ENCODE measurements at regions not wholly inside any gene's neighbourhood (a gene's known extent, or its start where the extent isn't known, plus 50 kb on each side); places are given as distances from the start of the nearest gene placed in this dataset.
"Not testable (repeated sequence)": the region's sequence is repeated elsewhere in the genome, so short reads cannot be mapped to it uniquely, and the experiment has no call there.

DNA sequence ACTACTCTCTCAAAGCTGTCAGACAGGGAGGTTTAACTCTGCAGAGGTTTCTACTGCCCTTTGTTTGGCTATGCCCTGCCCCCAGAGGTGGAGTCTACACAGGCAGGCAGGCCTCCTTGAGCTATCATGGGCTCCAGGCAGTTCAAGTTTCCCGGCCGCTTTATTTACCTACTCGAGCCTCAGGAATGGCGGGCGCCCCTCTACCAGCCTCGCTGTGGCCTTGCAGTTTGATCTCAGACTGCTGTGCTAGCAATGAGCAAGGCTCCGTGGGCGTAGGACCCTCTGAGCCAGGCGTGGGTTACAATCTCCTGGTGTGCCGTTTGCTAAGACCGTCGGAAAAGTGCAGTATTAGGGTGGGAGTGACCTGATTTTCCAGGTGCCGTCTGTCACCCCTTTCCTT lies 124.3 kb downstream of the PTCHD1 start:
- not testable (repeated sequence) for DNase-seq (ENCODE audit: low read depth); H3K27me3 ChIP-seq (replicated peaks; ENCODE audit: control insufficient read depth, insufficient read depth, low read length); H3K9ac ChIP-seq (ENCODE audit: low read length); H3K36me3 ChIP-seq (ENCODE audit: control insufficient read depth, insufficient read depth, low read length, severe bottlenecking); H3K4me1 ChIP-seq (ENCODE audit: control insufficient read depth, insufficient read depth, low read length); H3K4me3 ChIP-seq (ENCODE audit: low read length)
- peaks cover 27% of the 10 kb centered on the region for H3K9me3 ChIP-seq (ENCODE audit: control insufficient read depth, low read length)

DNA sequence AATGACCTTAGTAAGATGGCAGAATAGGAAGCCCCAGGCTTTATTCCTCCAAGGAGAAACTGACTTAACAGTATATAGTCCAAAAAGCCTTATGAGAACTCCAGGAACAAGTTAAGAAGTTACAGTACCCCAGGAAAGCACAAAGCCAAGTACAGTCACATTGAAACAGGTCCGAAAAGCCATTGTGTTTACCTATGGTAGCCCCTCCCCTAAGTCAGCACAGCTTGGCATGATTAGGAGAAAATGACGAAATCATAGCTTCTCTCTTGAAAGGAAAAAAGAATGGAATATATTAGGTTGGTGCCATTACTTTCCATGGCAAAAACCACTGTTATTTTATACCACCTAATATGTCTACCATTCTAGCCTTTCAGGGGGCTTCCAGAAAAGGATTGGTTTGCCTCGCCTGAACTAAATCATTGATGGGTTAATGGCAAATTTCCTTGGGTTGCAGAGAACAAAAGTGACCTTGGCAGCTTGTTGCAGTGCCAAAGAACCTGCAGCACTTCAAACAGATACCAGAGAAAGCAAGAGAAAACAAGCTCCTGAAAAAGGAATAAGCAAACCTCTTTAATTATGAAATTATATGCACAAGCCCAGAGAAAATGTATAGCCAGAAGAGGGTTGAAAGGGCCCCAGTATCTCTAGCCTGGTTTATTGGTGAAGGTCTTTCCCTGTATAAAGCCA lies 130.6 kb downstream of the PTCHD1 start:
- Histone ChIP-seq H3K9me3 (ENCODE audit: control insufficient read depth, low read length) (peaks cover 56% of the 10 kb centered on the region), H3K9ac (ENCODE audit: low read length) (no peak overlapping the region), H3K4me3 (ENCODE audit: low read length) (no peak overlapping the region), H3K36me3 (ENCODE audit: control insufficient read depth, insufficient read depth, low read length, severe bottlenecking) (no peaks in the 10 kb centered on the region), H3K27me3 (replicated peaks; ENCODE audit: control insufficient read depth, insufficient read depth, low read length) (no peaks in the 10 kb centered on the region), H3K4me1 (ENCODE audit: control insufficient read depth, insufficient read depth, low read length) (no peaks in the 10 kb centered on the region)
- no peak for DNase-seq (ENCODE audit: low read depth)

DNA sequence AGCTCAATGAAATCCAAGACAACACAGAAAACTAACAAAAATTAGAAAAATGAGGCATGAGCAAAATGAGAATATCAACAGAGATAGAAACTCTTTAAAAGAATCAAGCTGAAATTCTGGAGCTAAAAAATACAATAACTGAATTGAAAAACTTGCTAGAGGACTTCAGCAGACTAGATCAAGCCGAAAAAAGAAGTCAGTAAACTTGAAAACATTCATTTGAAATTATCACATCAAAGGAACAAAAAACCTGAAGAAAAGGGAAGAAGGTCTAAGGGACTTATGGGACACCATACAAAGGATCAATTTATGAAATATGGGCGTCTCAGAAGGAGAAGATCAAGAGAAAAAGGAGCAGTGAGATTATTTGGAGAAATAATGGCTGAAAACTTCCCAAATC lies 131.3 kb downstream of the PTCHD1 start:
- H3K4me1 ChIP-seq (ENCODE audit: control insufficient read depth, insufficient read depth, low read length) = no peaks in the 10 kb centered on the region
- no peaks in the 10 kb centered on the region for H3K27me3 ChIP-seq (replicated peaks; ENCODE audit: control insufficient read depth, insufficient read depth, low read length)
- H3K9ac ChIP-seq (ENCODE audit: low read length) = no peak overlapping the region
- no peak overlapping the region for H3K4me3 ChIP-seq (ENCODE audit: low read length)
- H3K36me3 ChIP-seq (ENCODE audit: control insufficient read depth, insufficient read depth, low read length, severe bottlenecking) = no peaks in the 10 kb centered on the region
- no peak for DNase-seq (ENCODE audit: low read depth)
- peaks cover 55% of the 10 kb centered on the region for H3K9me3 ChIP-seq (ENCODE audit: control insufficient read depth, low read length)

DNA sequence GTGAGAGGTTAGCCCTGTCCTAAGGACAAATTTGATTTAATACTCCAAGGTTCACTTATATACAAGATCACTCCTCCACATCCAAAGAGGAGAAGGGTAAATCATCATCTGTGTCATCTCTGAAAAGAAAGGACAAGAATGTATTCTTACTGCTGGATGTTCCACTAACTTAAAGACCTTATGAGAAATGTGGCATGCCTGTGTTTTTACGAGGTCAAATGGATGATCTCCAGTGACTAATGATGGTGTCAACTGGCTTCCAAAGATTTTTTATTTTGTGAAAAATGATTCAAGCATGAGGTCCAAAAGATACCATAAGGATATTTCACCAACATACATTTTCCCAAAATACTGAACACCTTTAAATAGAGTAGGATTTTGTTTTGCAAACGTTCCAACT lies 143.4 kb downstream of the PTCHD1 start:
- no peaks in the 10 kb centered on the region for H3K36me3 ChIP-seq (ENCODE audit: control insufficient read depth, insufficient read depth, low read length, severe bottlenecking)
- DNase-seq (ENCODE audit: low read depth) = no peak

DNA sequence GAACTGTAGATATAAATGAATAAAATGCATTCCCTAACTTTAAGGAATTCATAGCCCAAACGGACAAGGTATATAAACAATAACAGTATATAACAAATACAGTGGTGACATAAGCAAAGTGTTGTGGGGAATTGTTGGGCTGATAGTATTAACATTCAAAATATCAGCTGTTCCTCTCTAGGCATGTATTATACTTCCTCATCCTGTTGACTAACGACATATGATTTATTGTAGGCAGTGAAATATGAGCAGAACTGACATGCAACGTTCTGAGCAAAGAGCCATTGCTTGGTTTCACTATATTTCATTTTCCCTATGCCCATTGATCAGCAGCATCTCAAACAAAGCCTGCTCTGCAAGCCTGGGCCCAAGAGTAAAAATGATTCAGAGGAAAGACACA lies 143.9 kb downstream of the PTCHD1 start:
- Histone ChIP-seq H3K27me3 (replicated peaks; ENCODE audit: control insufficient read depth, insufficient read depth, low read length) (no peaks in the 10 kb centered on the region), H3K36me3 (ENCODE audit: control insufficient read depth, insufficient read depth, low read length, severe bottlenecking) (no peaks in the 10 kb centered on the region), H3K9ac (ENCODE audit: low read length) (no peak overlapping the region), H3K4me3 (ENCODE audit: low read length) (no peak overlapping the region), H3K9me3 (ENCODE audit: control insufficient read depth, low read length) (peaks cover 4% of the 10 kb centered on the region), H3K4me1 (ENCODE audit: control insufficient read depth, insufficient read depth, low read length) (no peaks in the 10 kb centered on the region)
- no peak for DNase-seq (ENCODE audit: low read depth)

More for the DNA sequence above, 143.4 kb downstream of the PTCHD1 start:
- no peak overlapping the region for H3K4me3 ChIP-seq (ENCODE audit: low read length)
- no peaks in the 10 kb centered on the region for H3K4me1 ChIP-seq (ENCODE audit: control insufficient read depth, insufficient read depth, low read length)
- no peaks in the 10 kb centered on the region for H3K27me3 ChIP-seq (replicated peaks; ENCODE audit: control insufficient read depth, insufficient read depth, low read length)
- peaks cover 4% of the 10 kb centered on the region for H3K9me3 ChIP-seq (ENCODE audit: control insufficient read depth, low read length)
- no peak overlapping the region for H3K9ac ChIP-seq (ENCODE audit: low read length)

DNA sequence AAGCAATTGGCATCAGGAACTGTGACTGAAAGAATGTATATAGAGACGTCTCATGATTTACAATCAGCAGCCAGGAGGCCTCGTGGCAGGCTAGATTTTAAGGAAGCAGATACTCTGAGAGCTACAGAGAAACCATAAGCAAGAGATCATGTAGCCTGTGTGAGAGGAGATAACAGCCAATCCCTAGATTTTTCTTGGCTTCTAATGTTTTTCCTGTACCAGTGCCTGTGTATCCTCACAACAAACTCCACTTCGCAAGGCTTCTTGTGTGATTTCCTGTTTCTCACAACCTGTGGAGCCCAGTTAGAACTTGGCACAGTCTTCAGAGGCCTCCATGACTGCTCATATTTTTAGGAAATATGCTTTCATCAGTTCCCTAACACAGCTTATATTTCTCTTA lies 147.9 kb downstream of the PTCHD1 start:
- H3K4me1 ChIP-seq (ENCODE audit: control insufficient read depth, insufficient read depth, low read length) = no peaks in the 10 kb centered on the region
- H3K27me3 ChIP-seq (replicated peaks; ENCODE audit: control insufficient read depth, insufficient read depth, low read length) = no peaks in the 10 kb centered on the region
- no peaks in the 10 kb centered on the region for H3K36me3 ChIP-seq (ENCODE audit: control insufficient read depth, insufficient read depth, low read length, severe bottlenecking)
- no peak for DNase-seq (ENCODE audit: low read depth)
- H3K9me3 ChIP-seq (ENCODE audit: control insufficient read depth, low read length) = peaks cover 9% of the 10 kb centered on the region
- no peak overlapping the region for H3K9ac ChIP-seq (ENCODE audit: low read length)
- no peak overlapping the region for H3K4me3 ChIP-seq (ENCODE audit: low read length)

DNA sequence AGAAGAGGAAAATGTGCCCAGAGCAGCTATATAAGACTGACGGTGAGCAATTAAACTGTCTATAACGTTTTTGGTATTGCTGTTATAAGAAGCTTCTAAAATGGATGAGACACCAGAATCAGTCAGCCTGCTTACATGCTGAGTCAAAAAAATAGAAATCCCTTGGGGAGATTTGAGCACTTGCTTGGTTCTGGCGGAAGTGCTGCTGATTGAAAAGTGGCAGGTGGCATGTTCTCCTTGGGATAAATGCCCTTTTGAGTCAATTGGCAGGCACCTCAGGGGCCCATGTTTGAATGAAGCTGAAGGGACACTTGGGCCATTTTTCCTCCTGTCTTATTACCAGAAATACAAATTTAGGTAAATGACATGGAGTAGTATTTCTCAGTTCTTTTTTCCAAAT lies 148.7 kb downstream of the PTCHD1 start:
- H3K27me3 ChIP-seq (replicated peaks; ENCODE audit: control insufficient read depth, insufficient read depth, low read length) = no peaks in the 10 kb centered on the region
- no peaks in the 10 kb centered on the region for H3K36me3 ChIP-seq (ENCODE audit: control insufficient read depth, insufficient read depth, low read length, severe bottlenecking)
- H3K9ac ChIP-seq (ENCODE audit: low read length) = no peak overlapping the region
- H3K9me3 ChIP-seq (ENCODE audit: control insufficient read depth, low read length) = peaks cover 17% of the 10 kb centered on the region
- DNase-seq (ENCODE audit: low read depth) = no peak
- H3K4me3 ChIP-seq (ENCODE audit: low read length) = no peak overlapping the region
- H3K4me1 ChIP-seq (ENCODE audit: control insufficient read depth, insufficient read depth, low read length) = no peaks in the 10 kb centered on the region

DNA sequence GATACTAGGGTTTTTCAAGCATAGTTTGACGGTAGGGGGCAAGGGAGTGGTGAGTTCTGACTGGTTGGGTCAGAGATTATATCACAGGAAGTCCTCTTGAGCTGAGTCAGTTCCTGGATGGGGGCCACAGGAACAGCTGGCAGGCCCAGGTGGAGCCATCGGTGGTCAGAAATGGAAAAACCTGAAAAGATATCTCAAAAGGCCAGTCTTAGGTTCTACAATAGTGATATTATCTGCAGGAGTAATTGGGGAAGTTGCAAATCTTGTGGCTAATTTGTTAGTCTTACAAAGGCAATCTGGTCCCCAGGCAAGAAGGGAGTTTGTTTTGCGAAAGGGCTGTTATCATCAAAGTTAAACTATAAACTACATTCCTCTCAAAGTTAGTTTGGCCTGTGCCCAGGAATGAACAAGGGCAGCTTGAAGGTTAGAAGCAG lies 159.3 kb downstream of the PTCHD1 start:
- Histone ChIP-seq H3K4me1 (ENCODE audit: control insufficient read depth, insufficient read depth, low read length) (no peaks in the 10 kb centered on the region), H3K9ac (ENCODE audit: low read length) (no peak overlapping the region), H3K36me3 (ENCODE audit: control insufficient read depth, insufficient read depth, low read length, severe bottlenecking) (no peaks in the 10 kb centered on the region), H3K9me3 (ENCODE audit: control insufficient read depth, low read length) (no peaks in the 10 kb centered on the region), H3K4me3 (ENCODE audit: low read length) (no peak overlapping the region), H3K27me3 (replicated peaks; ENCODE audit: control insufficient read depth, insufficient read depth, low read length) (no peaks in the 10 kb centered on the region)
- no peak for DNase-seq (ENCODE audit: low read depth)

DNA sequence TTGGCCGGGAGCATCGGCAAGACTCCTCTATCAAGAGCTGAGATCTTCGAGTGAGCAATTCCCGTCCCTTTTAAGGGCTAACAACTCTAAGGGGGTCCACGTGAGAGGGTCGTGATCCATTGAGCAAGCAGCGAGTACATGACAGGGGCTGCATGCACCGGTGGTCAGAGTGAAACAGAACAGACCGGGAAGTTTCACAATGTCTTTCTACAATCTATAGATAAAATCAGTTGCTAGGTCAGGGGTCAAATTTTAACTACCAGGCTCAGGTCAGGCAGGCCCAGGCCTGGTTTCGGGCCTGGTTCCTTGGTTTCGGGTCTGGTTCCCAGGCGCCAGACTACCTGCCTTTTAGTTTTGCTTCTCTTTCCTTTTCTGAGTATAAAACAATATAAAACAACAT lies 160.1 kb downstream of the PTCHD1 start:
- no peak for DNase-seq (ENCODE audit: low read depth)

DNA sequence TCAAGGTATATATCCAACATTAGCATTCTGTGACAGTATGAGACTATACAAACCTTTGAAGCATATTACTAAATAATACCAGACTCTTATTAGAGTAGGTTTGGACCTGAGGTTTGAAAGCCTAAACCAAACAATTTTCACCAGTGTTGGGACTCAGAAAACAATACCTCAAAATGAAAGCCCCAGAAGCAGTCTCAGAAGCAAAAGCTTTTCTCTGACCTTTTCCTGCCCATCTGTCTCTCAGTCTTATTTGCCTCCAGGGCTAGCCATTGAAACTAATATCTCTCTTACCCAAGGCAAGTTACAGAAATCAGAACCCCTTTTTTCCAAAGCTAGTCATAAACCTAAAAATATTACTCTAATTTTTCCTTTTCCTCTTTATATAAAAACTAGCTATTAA lies 163.3 kb downstream of the PTCHD1 start:
- no peaks in the 10 kb centered on the region for H3K9me3 ChIP-seq (ENCODE audit: control insufficient read depth, low read length)
- no peaks in the 10 kb centered on the region for H3K36me3 ChIP-seq (ENCODE audit: control insufficient read depth, insufficient read depth, low read length, severe bottlenecking)
- DNase-seq (ENCODE audit: low read depth) = no peak
- H3K9ac ChIP-seq (ENCODE audit: low read length) = no peak overlapping the region
- H3K27me3 ChIP-seq (replicated peaks; ENCODE audit: control insufficient read depth, insufficient read depth, low read length) = no peaks in the 10 kb centered on the region
- H3K4me3 ChIP-seq (ENCODE audit: low read length) = no peak overlapping the region
- H3K4me1 ChIP-seq (ENCODE audit: control insufficient read depth, insufficient read depth, low read length) = no peaks in the 10 kb centered on the region

More for the DNA sequence above, 160.1 kb downstream of the PTCHD1 start:
- Histone ChIP-seq H3K4me3 (ENCODE audit: low read length) (no peak overlapping the region), H3K27me3 (replicated peaks; ENCODE audit: control insufficient read depth, insufficient read depth, low read length) (no peaks in the 10 kb centered on the region), H3K4me1 (ENCODE audit: control insufficient read depth, insufficient read depth, low read length) (no peaks in the 10 kb centered on the region), H3K9me3 (ENCODE audit: control insufficient read depth, low read length) (no peaks in the 10 kb centered on the region), H3K36me3 (ENCODE audit: control insufficient read depth, insufficient read depth, low read length, severe bottlenecking) (no peaks in the 10 kb centered on the region), H3K9ac (ENCODE audit: low read length) (no peak overlapping the region)

DNA sequence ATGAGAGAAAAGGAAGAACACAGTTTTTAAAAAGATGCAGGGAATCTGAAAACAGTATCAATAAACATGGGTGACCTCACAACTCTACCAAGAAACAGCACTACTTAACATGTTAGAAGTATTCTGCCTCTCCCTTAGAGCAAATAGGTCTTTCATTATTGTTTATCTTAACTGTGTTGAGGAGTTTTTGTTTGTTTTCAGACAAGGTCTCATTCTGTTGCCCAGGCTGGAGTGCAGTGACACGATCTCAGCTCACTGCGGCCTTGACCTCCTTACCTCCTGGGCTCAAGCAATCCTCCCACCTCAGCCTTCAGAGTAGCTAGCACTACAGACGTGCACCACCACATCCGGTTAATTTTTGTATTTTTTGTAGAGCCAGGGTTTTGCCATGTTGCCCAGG lies 165.3 kb upstream of the PRDX4 start:
- no peak for DNase-seq (ENCODE audit: low read depth)
- H3K36me3 ChIP-seq (ENCODE audit: control insufficient read depth, insufficient read depth, low read length, severe bottlenecking) = no peaks in the 10 kb centered on the region
- no peaks in the 10 kb centered on the region for H3K4me1 ChIP-seq (ENCODE audit: control insufficient read depth, insufficient read depth, low read length)
- peaks cover 12% of the 10 kb centered on the region for H3K27me3 ChIP-seq (replicated peaks; ENCODE audit: control insufficient read depth, insufficient read depth, low read length)
- H3K9me3 ChIP-seq (ENCODE audit: control insufficient read depth, low read length) = no peaks in the 10 kb centered on the region
- H3K4me3 ChIP-seq (ENCODE audit: low read length) = no peak overlapping the region
- H3K9ac ChIP-seq (ENCODE audit: low read length) = no peak overlapping the region

All from adipocyte (in vitro differentiated cells).